ENCODE measurements at regions not wholly inside any gene's neighbourhood (a gene's known extent, or its start where the extent isn't known, plus 50 kb on each side); places are given as distances from the start of the nearest gene placed in this dataset.

DNA sequence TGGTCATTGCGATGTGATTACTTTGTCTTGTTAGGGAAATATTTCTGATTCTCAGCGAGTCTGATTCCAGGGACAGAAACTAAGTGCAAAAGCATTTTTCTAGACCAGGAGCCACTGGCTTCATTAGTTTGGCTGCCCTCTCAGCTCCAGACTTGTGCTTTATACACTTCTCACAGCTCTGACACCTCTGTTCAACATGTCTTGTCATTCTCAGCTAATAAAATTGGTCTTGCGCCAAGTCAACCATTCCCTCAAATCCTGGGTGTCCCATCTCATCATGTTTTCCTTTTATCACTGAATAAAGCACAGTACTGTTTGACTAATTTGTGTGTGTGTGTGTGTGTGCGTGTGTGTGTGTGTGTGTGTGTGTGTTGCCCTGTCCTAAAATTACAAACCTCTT lies 215.5 kb upstream of the EPHA4 start:
- TF ChIP-seq, protein P1, sequence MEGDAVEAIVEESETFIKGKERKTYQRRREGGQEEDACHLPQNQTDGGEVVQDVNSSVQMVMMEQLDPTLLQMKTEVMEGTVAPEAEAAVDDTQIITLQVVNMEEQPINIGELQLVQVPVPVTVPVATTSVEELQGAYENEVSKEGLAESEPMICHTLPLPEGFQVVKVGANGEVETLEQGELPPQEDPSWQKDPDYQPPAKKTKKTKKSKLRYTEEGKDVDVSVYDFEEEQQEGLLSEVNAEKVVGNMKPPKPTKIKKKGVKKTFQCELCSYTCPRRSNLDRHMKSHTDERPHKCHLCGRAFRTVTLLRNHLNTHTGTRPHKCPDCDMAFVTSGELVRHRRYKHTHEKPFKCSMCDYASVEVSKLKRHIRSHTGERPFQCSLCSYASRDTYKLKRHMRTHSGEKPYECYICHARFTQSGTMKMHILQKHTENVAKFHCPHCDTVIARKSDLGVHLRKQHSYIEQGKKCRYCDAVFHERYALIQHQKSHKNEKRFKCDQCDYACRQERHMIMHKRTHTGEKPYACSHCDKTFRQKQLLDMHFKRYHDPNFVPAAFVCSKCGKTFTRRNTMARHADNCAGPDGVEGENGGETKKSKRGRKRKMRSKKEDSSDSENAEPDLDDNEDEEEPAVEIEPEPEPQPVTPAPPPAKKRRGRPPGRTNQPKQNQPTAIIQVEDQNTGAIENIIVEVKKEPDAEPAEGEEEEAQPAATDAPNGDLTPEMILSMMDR (conservative IDR thresholded peaks at IDR 0.05; ENCODE audit: low read depth, low read length): no peak
- TF ChIP-seq EZH2 (IDR thresholded peaks at IDR 0.05; ENCODE audit: low read length, unreplicated experiment) (no peak), EZH2phosphoT487 (IDR thresholded peaks at IDR 0.05; ENCODE audit: borderline replicate concordance, low read length) (no peak)
- no peak overlapping the region for H3K4me2 ChIP-seq (ENCODE audit: low read length)
- no peaks in the 10 kb centered on the region for H3K9me3 ChIP-seq (ENCODE audit: low read length)
- CTCF ChIA-PET: no interaction called here
- POLR2A ChIA-PET (ENCODE audit: unreplicated experiment): no interaction called here
- DNase-seq (no peak), ATAC-seq (no peak)
- no peaks in the 10 kb centered on the region for H3K27me3 ChIP-seq (ENCODE audit: low read length)
- H3K9me2 ChIP-seq (replicated peaks; ENCODE audit: low read length): no peaks in the 10 kb centered on the region
- H2AFZ ChIP-seq (ENCODE audit: low read length): no peak overlapping the region
- no peaks in the 10 kb centered on the region; the same call in 1 of the 2 replicates for H3K36me3 ChIP-seq (ENCODE audit: low read depth, low read length)
- H3K79me2 ChIP-seq (ENCODE audit: low read length): no peaks in the 10 kb centered on the region
- no peak overlapping the region for H3K4me3 ChIP-seq (ENCODE audit: low read length)
- H4K20me1 ChIP-seq (ENCODE audit: low read length): no peaks in the 10 kb centered on the region
- intact Hi-C loops (cut with micrococcal nuclease): no loop called here
- H3K9ac ChIP-seq (ENCODE audit: low read length): no peak overlapping the region
- BruUV-seq (replicated peaks): no TSS peak
- H3K4me1 ChIP-seq (ENCODE audit: insufficient read depth, low read length): no peaks in the 10 kb centered on the region
- H3F3A ChIP-seq (ENCODE audit: low read length, unreplicated experiment): no peaks in the 10 kb centered on the region
- no peak overlapping the region for H3K27ac ChIP-seq (ENCODE audit: low read length)

DNA sequence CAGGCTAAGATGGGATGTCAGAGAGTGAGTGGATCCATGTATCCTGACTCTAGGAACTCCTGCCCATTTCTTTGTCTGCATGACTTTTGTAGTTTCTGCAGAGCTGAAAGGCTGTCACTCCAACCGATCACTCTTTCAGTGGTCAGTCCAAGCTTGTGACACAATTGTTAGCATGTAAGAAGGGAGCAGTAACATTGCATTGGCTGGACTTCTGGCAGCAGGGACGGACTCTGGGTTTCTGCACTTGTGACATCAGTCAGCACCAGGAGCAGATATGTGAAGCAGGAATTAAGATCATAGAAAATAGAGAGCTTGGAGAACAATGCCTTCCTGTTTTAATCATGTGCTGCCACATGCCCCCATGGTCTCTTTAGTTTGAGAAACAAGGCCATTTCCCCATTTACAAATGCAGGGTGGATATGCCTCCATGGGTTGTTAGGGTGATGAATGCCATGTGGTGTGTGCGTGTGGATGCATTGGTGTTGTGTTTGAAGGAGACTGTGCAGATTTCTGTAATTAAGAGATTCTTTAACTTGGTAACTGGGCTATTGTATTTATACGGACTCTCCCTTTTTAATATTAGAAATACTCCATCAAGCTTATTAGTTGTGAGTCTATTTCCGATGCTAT lies 214.3 kb upstream of the EPHA4 start:
- H3K27ac ChIP-seq (ENCODE audit: low read length): no peak overlapping the region
- DNase-seq: no peak
- no peaks in the 10 kb centered on the region for H3K27me3 ChIP-seq (ENCODE audit: low read length)
- intact Hi-C loops (cut with micrococcal nuclease): no loop called here
- H3F3A ChIP-seq (ENCODE audit: low read length, unreplicated experiment): no peaks in the 10 kb centered on the region
- no peak overlapping the region for H3K9ac ChIP-seq (ENCODE audit: low read length)
- ATAC-seq: no peak
- BruUV-seq (replicated peaks): no TSS peak
- H3K4me1 ChIP-seq (ENCODE audit: insufficient read depth, low read length): no peaks in the 10 kb centered on the region
- H4K20me1 ChIP-seq (ENCODE audit: low read length): no peaks in the 10 kb centered on the region
- H3K9me2 ChIP-seq (replicated peaks; ENCODE audit: low read length): no peaks in the 10 kb centered on the region
- POLR2A ChIA-PET (ENCODE audit: unreplicated experiment): no interaction called here
- no peak overlapping the region for H3K4me3 ChIP-seq (ENCODE audit: low read length)
- H3K9me3 ChIP-seq (ENCODE audit: low read length): no peaks in the 10 kb centered on the region
- CTCF ChIA-PET: no interaction called here
- H3K36me3 ChIP-seq (ENCODE audit: low read depth, low read length): no peaks in the 10 kb centered on the region; the same call in 1 of the 2 replicates
- H2AFZ ChIP-seq (ENCODE audit: low read length): no peak overlapping the region
- no peaks in the 10 kb centered on the region for H3K79me2 ChIP-seq (ENCODE audit: low read length)
- no peak overlapping the region for H3K4me2 ChIP-seq (ENCODE audit: low read length)
- TF ChIP-seq EZH2phosphoT487 (IDR thresholded peaks at IDR 0.05; ENCODE audit: borderline replicate concordance, low read length): no peak
- TF ChIP-seq, protein P1 (conservative IDR thresholded peaks at IDR 0.05; ENCODE audit: low read depth, low read length): no peak
- TF ChIP-seq EZH2 (IDR thresholded peaks at IDR 0.05; ENCODE audit: low read length, unreplicated experiment): no peak

DNA sequence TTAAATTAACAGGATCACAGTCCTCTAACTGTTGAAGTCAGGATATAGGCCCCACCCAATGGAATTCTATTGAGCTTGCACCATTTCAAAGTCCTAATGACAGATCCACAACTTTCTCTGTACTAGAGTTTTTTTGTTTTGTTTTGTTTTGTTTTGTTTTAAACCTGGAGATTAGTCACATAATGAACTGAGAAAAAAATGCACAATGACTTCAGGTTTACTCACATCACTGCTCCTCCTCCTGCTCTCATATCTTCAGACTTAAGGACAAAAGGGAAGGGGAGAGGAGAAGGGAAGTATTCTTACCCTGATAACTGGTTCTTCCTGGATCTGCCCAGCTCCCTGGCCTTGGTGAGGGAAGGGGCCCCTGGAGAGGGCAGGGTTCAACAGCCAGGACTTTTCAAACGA lies 208.2 kb upstream of the EPHA4 start:
- POLR2A ChIA-PET (ENCODE audit: unreplicated experiment): no interaction called here
- no peak overlapping the region for H2AFZ ChIP-seq (ENCODE audit: low read length)
- H3K36me3 ChIP-seq (ENCODE audit: low read depth, low read length): no peaks in the 10 kb centered on the region; the same call in 1 of the 2 replicates
- intact Hi-C loops (cut with micrococcal nuclease): no loop called here
- no peak overlapping the region for H3K9ac ChIP-seq (ENCODE audit: low read length)
- ATAC-seq (peak; percentile 79), DNase-seq (peak; percentile 58)
- H3K4me1 ChIP-seq (ENCODE audit: insufficient read depth, low read length): peaks cover 6% of the 10 kb centered on the region; the same call in 1 of the 2 replicates
- no peak overlapping the region for H3K4me2 ChIP-seq (ENCODE audit: low read length)
- CTCF ChIA-PET: no interaction called here
- H3K27ac ChIP-seq (ENCODE audit: low read length): no peak overlapping the region
- no peaks in the 10 kb centered on the region for H3K9me2 ChIP-seq (replicated peaks; ENCODE audit: low read length)
- no peaks in the 10 kb centered on the region for H4K20me1 ChIP-seq (ENCODE audit: low read length)
- TF ChIP-seq, protein P1 (conservative IDR thresholded peaks at IDR 0.05; ENCODE audit: low read depth, low read length): no peak
- no peak for TF ChIP-seq EZH2phosphoT487 (IDR thresholded peaks at IDR 0.05; ENCODE audit: borderline replicate concordance, low read length)
- TF ChIP-seq EZH2 (IDR thresholded peaks at IDR 0.05; ENCODE audit: low read length, unreplicated experiment): no peak
- H3K79me2 ChIP-seq (ENCODE audit: low read length): no peaks in the 10 kb centered on the region
- no peaks in the 10 kb centered on the region for H3F3A ChIP-seq (ENCODE audit: low read length, unreplicated experiment)
- peaks cover 2% of the 10 kb centered on the region for H3K27me3 ChIP-seq (ENCODE audit: low read length)
- no peaks in the 10 kb centered on the region for H3K9me3 ChIP-seq (ENCODE audit: low read length)
- no peak overlapping the region for H3K4me3 ChIP-seq (ENCODE audit: low read length)
- BruUV-seq (replicated peaks): no TSS peak
